GM12892 (cell line): ENCODE measurements at regions not wholly inside any gene's neighbourhood (a gene's known extent, or its start where the extent isn't known, plus 50 kb on each side); places are given as distances from the start of the nearest gene placed in this dataset.

Experiments used
- POLR2A ChIP-seq: IDR thresholded peaks from 2 replicates; pipeline ENCODE4 v1.6.1; 2011; ENCODE audit warnings: low read depth, low read length, control low read depth
- POLR2AphosphoS5 ChIP-seq: IDR thresholded peaks from 2 replicates; pipeline ENCODE4 v1.6.1; 2011; ENCODE audit warnings: low read depth, low read length, control low read depth

DNA sequence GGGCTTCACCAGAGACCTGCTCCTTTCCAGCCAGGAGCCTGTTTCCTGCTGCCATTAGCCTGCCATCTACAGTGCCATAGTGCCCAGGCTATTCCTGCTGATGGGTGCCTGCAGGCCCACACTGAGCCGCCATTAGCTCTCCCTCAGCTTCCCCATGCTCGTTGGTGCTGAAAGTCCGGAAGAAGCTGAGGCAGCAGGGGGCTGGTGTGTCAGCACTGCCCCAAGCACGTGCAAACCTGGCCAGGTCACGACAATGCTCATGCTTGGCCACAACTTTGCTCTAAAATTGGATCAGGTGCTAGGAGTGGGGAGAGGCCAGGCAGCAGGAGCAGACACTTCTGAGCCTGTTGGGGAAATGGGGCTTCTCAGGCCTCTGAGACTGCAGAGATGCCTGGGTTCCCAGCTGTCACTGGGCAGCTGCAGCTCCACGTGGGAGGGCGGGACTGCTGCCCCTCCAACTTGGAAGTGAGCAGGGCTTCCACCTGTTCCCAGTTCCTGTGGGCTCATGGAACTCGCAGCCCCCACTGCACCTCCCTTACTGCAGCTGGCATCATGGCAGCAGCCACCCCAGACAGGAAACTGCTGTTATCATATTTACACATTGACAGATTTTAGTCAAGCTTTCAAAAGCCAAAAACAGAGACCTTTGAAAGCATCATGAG lies 913.9 kb downstream of the FSTL5 start:
- no peak for TF ChIP-seq POLR2AphosphoS5
- no peak for TF ChIP-seq POLR2A
